NT2/D1 (cell line): ENCODE measurements at regions not wholly inside any gene's neighbourhood (a gene's known extent, or its start where the extent isn't known, plus 50 kb on each side); places are given as distances from the start of the nearest gene placed in this dataset.

Source experiments
- DNase-seq: peaks from one replicate; pipeline ENCODE4 v3.0.0-alpha.2; 2011; ENCODE audit warnings: low read depth, low spot score
- H3K27me3 ChIP-seq: 2 replicates; pipeline ENCODE4 v1.6.0; 2011; ENCODE audit warnings: mild to moderate bottlenecking; ENCODE audit not compliant: insufficient read length, insufficient read depth
- H3K36me3 ChIP-seq: 2 replicates; pipeline ENCODE4 v1.6.1; 2011; ENCODE audit warnings: mild to moderate bottlenecking, low read length, mixed read lengths; ENCODE audit not compliant: insufficient read depth, insufficient read length
- H3K4me1 ChIP-seq: 2 replicates; pipeline ENCODE4 v1.5.1; 2011; ENCODE audit not compliant: insufficient read depth, insufficient read length
- H3K4me3 ChIP-seq: 2 replicates; pipeline ENCODE4 v1.5.1; 2011; ENCODE audit warnings: low read depth; ENCODE audit not compliant: insufficient read length
- H3K9ac ChIP-seq: 2 replicates; pipeline ENCODE4 v1.6.0; 2011; ENCODE audit warnings: low read depth; ENCODE audit not compliant: insufficient read length
- H3K9me3 ChIP-seq: 2 replicates; pipeline ENCODE4 v1.5.1; 2011; ENCODE audit warnings: mild to moderate bottlenecking, low read length; ENCODE audit not compliant: insufficient read depth
- SUZ12 ChIP-seq: IDR thresholded peaks from 2 replicates; pipeline ENCODE4 v1.6.1; 2011; ENCODE audit not compliant: insufficient read length, insufficient read depth; ENCODE audit errors: extremely low read depth
- YY1 ChIP-seq: IDR thresholded peaks from 2 replicates; pipeline ENCODE4 v1.6.1; 2011; ENCODE audit not compliant: insufficient read length, insufficient read depth
- ZNF274 ChIP-seq: IDR thresholded peaks from 2 replicates; pipeline ENCODE4 v1.6.1; 2011; ENCODE audit warnings: mild to moderate bottlenecking, low read depth, low read length

GRCh38 chr7:17036584-17036983 is 154.8 kb upstream of the AGR3 start:
- H3K27me3 ChIP-seq = no peaks in the 10 kb centered on the region
- H3K9me3 ChIP-seq = no peaks in the 10 kb centered on the region
- no peak for DNase-seq
- H3K4me1 ChIP-seq = no peaks in the 10 kb centered on the region
- H3K9ac ChIP-seq = no peak overlapping the region
- H3K4me3 ChIP-seq = no peak overlapping the region
- TF ChIP-seq YY1 = no peak
- TF ChIP-seq ZNF274 = no peak
- TF ChIP-seq SUZ12 = no peak
- no peaks in the 10 kb centered on the region for H3K36me3 ChIP-seq

GRCh38 chr7:17037356-17037755 is 155.6 kb upstream of the AGR3 start:
- H3K4me1 ChIP-seq = no peaks in the 10 kb centered on the region

GRCh38 chr7:17038160-17038782 is 156.5 kb upstream of the AGR3 start:
- DNase-seq = no peak
- TF ChIP-seq ZNF274 (no peak), YY1 (no peak), SUZ12 (no peak)
- no peaks in the 10 kb centered on the region for H3K9me3 ChIP-seq
- no peaks in the 10 kb centered on the region for H3K4me1 ChIP-seq
- H3K27me3 ChIP-seq = no peaks in the 10 kb centered on the region
- H3K9ac ChIP-seq = no peak overlapping the region
- no peak overlapping the region for H3K4me3 ChIP-seq
- no peaks in the 10 kb centered on the region for H3K36me3 ChIP-seq

More at GRCh38 chr7:17037356-17037755, 155.6 kb upstream of the AGR3 start:
- DNase-seq = no peak
- Histone ChIP-seq H3K4me3 (no peak overlapping the region), H3K36me3 (no peaks in the 10 kb centered on the region), H3K9me3 (no peaks in the 10 kb centered on the region), H3K27me3 (no peaks in the 10 kb centered on the region), H3K9ac (no peak overlapping the region)
- TF ChIP-seq SUZ12 = no peak
- TF ChIP-seq YY1 = no peak
- no peak for TF ChIP-seq ZNF274

- Histone ChIP-seq H3K4me3 (no peak overlapping the region), H3K4me1 (no peaks in the 10 kb centered on the region), H3K27me3 (no peaks in the 10 kb centered on the region), H3K9ac (no peak overlapping the region), H3K36me3 (no peaks in the 10 kb centered on the region), H3K9me3 (no peaks in the 10 kb centered on the region)
- DNase-seq = no peak
- TF ChIP-seq YY1 = no peak
- no peak for TF ChIP-seq SUZ12
- no peak for TF ChIP-seq ZNF274
These were observed 157.0 kb upstream of the AGR3 start for GRCh38 chr7:17038783-17039170.

GRCh38 chr7:17039372-17039771 is 157.6 kb upstream of the AGR3 start:
- Histone ChIP-seq H3K27me3 (no peaks in the 10 kb centered on the region), H3K9me3 (no peaks in the 10 kb centered on the region), H3K4me3 (no peak overlapping the region), H3K4me1 (no peaks in the 10 kb centered on the region), H3K36me3 (no peaks in the 10 kb centered on the region), H3K9ac (no peak overlapping the region)
- no peak for DNase-seq
- TF ChIP-seq YY1 (no peak), ZNF274 (no peak), SUZ12 (no peak)

- no peak for DNase-seq
- Histone ChIP-seq H3K36me3 (no peaks in the 10 kb centered on the region), H3K4me1 (no peaks in the 10 kb centered on the region), H3K9me3 (no peaks in the 10 kb centered on the region), H3K4me3 (no peak overlapping the region), H3K9ac (no peak overlapping the region), H3K27me3 (no peaks in the 10 kb centered on the region)
- TF ChIP-seq ZNF274 (no peak), SUZ12 (no peak), YY1 (no peak)
These were observed 158.9 kb upstream of the AGR3 start for GRCh38 chr7:17040716-17041115.

- H3K4me1 ChIP-seq = no peaks in the 10 kb centered on the region
- no peak overlapping the region for H3K9ac ChIP-seq
- no peaks in the 10 kb centered on the region for H3K27me3 ChIP-seq
- no peaks in the 10 kb centered on the region for H3K9me3 ChIP-seq
- TF ChIP-seq YY1 (no peak), SUZ12 (no peak), ZNF274 (no peak)
- no peak for DNase-seq
- H3K36me3 ChIP-seq = no peaks in the 10 kb centered on the region
- H3K4me3 ChIP-seq = no peak overlapping the region
These were observed 159.5 kb upstream of the AGR3 start for GRCh38 chr7:17041324-17041723.

GRCh38 chr7:17042211-17042610 is 160.4 kb upstream of the AGR3 start:
- no peaks in the 10 kb centered on the region for H3K36me3 ChIP-seq
- no peaks in the 10 kb centered on the region for H3K9me3 ChIP-seq
- no peak overlapping the region for H3K4me3 ChIP-seq
- DNase-seq = no peak
- no peak overlapping the region for H3K9ac ChIP-seq
- no peaks in the 10 kb centered on the region for H3K4me1 ChIP-seq
- H3K27me3 ChIP-seq = no peaks in the 10 kb centered on the region
- TF ChIP-seq SUZ12 (no peak), YY1 (no peak), ZNF274 (no peak)
